ENCODE measurements at regions not wholly inside any gene's neighbourhood (a gene's known extent, or its start where the extent isn't known, plus 50 kb on each side); places are given as distances from the start of the nearest gene placed in this dataset.
"Not testable (repeated sequence)": the region's sequence is repeated elsewhere in the genome, so short reads cannot be mapped to it uniquely, and the experiment has no call there.

- TF ChIP-seq CTCF (IDR thresholded peaks at IDR 0.05; ENCODE audit: borderline replicate concordance, extremely low read depth, low read length, poor library complexity, severe bottlenecking); EZH2 (IDR thresholded peaks at IDR 0.05; ENCODE audit: borderline replicate concordance, low read depth, low read length, severe bottlenecking): not testable (repeated sequence)
Measured at GRCh38 chr15:35260274-35260673, 175.2 kb upstream of the NANOGP8 start.
